ENCODE measurements at regions not wholly inside any gene's neighbourhood (a gene's known extent, or its start where the extent isn't known, plus 50 kb on each side); places are given as distances from the start of the nearest gene placed in this dataset.

DNA sequence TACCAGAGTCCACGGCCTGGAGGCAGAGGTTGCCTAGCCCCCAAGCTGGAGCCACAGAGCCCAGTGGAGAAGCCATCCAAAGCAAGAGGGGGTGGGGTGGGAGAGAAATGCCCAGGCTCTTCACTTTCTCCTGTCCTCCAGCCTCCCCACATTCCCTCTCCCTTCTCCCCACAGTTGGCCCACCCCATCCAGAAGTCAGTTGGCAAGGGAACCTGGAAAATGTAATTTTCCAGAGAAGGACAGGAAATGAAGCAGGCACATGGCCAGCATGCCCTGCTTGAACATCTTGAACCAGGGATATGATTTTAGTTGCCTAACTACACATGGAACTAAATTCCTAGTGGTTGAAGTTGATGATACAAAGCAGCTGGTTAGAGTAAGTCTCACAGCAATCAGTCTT lies 73.3 kb upstream of the IRX6 start:
- TF ChIP-seq, protein P1, sequence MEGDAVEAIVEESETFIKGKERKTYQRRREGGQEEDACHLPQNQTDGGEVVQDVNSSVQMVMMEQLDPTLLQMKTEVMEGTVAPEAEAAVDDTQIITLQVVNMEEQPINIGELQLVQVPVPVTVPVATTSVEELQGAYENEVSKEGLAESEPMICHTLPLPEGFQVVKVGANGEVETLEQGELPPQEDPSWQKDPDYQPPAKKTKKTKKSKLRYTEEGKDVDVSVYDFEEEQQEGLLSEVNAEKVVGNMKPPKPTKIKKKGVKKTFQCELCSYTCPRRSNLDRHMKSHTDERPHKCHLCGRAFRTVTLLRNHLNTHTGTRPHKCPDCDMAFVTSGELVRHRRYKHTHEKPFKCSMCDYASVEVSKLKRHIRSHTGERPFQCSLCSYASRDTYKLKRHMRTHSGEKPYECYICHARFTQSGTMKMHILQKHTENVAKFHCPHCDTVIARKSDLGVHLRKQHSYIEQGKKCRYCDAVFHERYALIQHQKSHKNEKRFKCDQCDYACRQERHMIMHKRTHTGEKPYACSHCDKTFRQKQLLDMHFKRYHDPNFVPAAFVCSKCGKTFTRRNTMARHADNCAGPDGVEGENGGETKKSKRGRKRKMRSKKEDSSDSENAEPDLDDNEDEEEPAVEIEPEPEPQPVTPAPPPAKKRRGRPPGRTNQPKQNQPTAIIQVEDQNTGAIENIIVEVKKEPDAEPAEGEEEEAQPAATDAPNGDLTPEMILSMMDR (conservative IDR thresholded peaks at IDR 0.05), result no peak
- TF ChIP-seq EZH2 (IDR thresholded peaks at IDR 0.05; ENCODE audit: low read depth), result no peak
